Trophoblast cell (in vitro differentiated cells and primary cell): ENCODE measurements at regions not wholly inside any gene's neighbourhood (a gene's known extent, or its start where the extent isn't known, plus 50 kb on each side); places are given as distances from the start of the nearest gene placed in this dataset.

Experiments
- DNase-seq, 2 donors: peaks; one replicate each; pipeline ENCODE4 v3.0.0-alpha.2; 2016
- H2AFZ ChIP-seq: 2 replicates; pipeline ENCODE4 v1.6.1; 2013; ENCODE audit warnings: low read length, moderate library complexity, mild to moderate bottlenecking; ENCODE audit not compliant: insufficient read depth, poor library complexity
- H2AK5ac ChIP-seq: 2 replicates; pipeline ENCODE4 v1.6.1; 2013; ENCODE audit warnings: mild to moderate bottlenecking, low read length
- H2BK120ac ChIP-seq: 2 replicates; pipeline ENCODE4 v1.6.1; 2013; ENCODE audit warnings: low read length, mild to moderate bottlenecking, moderate library complexity; ENCODE audit not compliant: insufficient read depth, poor library complexity
- H2BK12ac ChIP-seq: 2 replicates; pipeline ENCODE4 v1.6.1; 2013; ENCODE audit warnings: mild to moderate bottlenecking, low read length, moderate library complexity
- H2BK5ac ChIP-seq: 2 replicates; pipeline ENCODE4 v1.6.1; 2013; ENCODE audit warnings: low read length, low read depth, moderate library complexity, mild to moderate bottlenecking; ENCODE audit not compliant: poor library complexity
- H3K14ac ChIP-seq: 2 replicates; pipeline ENCODE4 v1.6.1; 2013; ENCODE audit warnings: mild to moderate bottlenecking, low read length
- H3K18ac ChIP-seq: 2 replicates; pipeline ENCODE4 v1.6.1; 2013; ENCODE audit warnings: mild to moderate bottlenecking, low read length
- H3K23ac ChIP-seq: 2 replicates; pipeline ENCODE4 v1.6.1; 2013; ENCODE audit warnings: low read length
- H3K27ac ChIP-seq: 2 replicates; pipeline ENCODE4 v1.5.1; 2013; ENCODE audit warnings: low read depth, mild to moderate bottlenecking, inconsistent platforms, low read length, moderate library complexity
- H3K27me3 ChIP-seq: 2 replicates; pipeline ENCODE4 v1.6.1; 2013; ENCODE audit warnings: inconsistent platforms, mild to moderate bottlenecking, low read length, moderate library complexity; ENCODE audit not compliant: insufficient read depth
- H3K36me3 ChIP-seq, 2 experiments: 1 replicate in 1 of 2; 2 replicates in 1 of 2; pipeline ENCODE4 v1.6.1; 2013; ENCODE audit warnings: low read length in 2 of 2, mild to moderate bottlenecking in 2 of 2, moderate library complexity in 1 of 2; ENCODE audit not compliant: insufficient read depth in 2 of 2, control insufficient read depth in 1 of 2
- H3K4ac ChIP-seq: 2 replicates; pipeline ENCODE4 v1.6.1; 2013; ENCODE audit warnings: low read depth, mild to moderate bottlenecking, low read length, moderate library complexity
- H3K4me1 ChIP-seq, 2 experiments: 1 replicate in 1 of 2; 2 replicates in 1 of 2; pipeline ENCODE4 v1.6.1; 2013; ENCODE audit warnings: low read length in 2 of 2, mild to moderate bottlenecking in 2 of 2, moderate library complexity in 1 of 2; ENCODE audit not compliant: insufficient read depth in 2 of 2, control insufficient read depth in 1 of 2
- H3K4me2 ChIP-seq: 2 replicates; pipeline ENCODE4 v1.6.1; 2013; ENCODE audit warnings: inconsistent platforms, mild to moderate bottlenecking, low read length, moderate library complexity
- H3K4me3 ChIP-seq: 2 replicates; pipeline ENCODE4 v1.5.1; 2013; ENCODE audit warnings: mild to moderate bottlenecking, low read depth, low read length, inconsistent platforms
- H3K79me1 ChIP-seq: one replicate; pipeline ENCODE4 v1.6.1; 2013; ENCODE audit warnings: low read length
- H3K79me2 ChIP-seq: 2 replicates; pipeline ENCODE4 v1.6.1; 2013; ENCODE audit warnings: low read length, mild to moderate bottlenecking; ENCODE audit not compliant: control insufficient read depth, insufficient read depth, poor library complexity
- H3K9ac ChIP-seq: 2 replicates; pipeline ENCODE4 v1.6.1; 2013; ENCODE audit warnings: mild to moderate bottlenecking, low read length
- H3K9me3 ChIP-seq: 2 replicates; pipeline ENCODE4 v1.6.1; 2013; ENCODE audit warnings: low read depth, mild to moderate bottlenecking, control low read depth, inconsistent platforms, low read length; ENCODE audit not compliant: insufficient read depth
- H4K12ac ChIP-seq: 2 replicates; pipeline ENCODE4 v1.6.1; 2013; ENCODE audit warnings: low read depth, mild to moderate bottlenecking, low read length, moderate library complexity
- H4K8ac ChIP-seq: 2 replicates; pipeline ENCODE4 v1.6.1; 2013; ENCODE audit warnings: low read depth, mild to moderate bottlenecking, low read length, moderate library complexity
- H4K91ac ChIP-seq: one replicate; pipeline ENCODE4 v1.6.1; 2013; ENCODE audit warnings: low read depth, mild to moderate bottlenecking, low read length, moderate library complexity
- WGBS: extraction: QIAGEN DNeasy Blood & Tissue Kit; methylation state at CpG from one replicate; pipeline ENCODE4 v1.1.7; 2013; ENCODE audit warnings: missing lambda C conversion rate; ENCODE audit not compliant: insufficient read length, insufficient coverage; ENCODE audit errors: extremely low coverage; 5-methylcytosine and 5-hydroxymethylcytosine counted together

DNA sequence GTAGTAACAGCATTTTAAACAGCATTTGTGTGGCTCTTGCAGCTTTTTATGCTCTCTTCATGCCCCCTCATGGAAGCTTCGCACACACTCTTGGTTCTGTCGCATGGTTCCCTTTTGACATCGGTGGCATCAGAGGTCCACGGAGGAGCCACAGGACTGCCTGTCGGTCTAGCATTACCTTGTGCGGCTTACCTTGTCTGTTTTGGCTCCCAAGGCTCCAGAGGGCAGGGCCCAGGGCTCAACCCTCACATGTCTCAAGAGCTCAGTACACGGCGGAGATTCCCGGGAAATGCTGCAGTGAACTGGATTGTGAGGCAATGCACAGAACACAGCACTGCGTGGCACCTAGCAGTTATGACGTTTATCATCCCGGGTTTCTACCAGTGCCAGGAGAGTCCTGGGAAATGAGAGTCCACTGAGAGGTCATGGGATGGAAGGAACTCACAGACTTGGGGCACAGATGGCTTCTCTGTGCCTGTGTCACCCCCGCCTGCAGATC, 1015.8 kb downstream of the TBC1D22A start:
- no peaks in the 10 kb centered on the region for H3K4me1 ChIP-seq
- H3K9me3 ChIP-seq, result peaks cover 4% of the 10 kb centered on the region
- H3K27ac ChIP-seq, result no peak overlapping the region
- no peak overlapping the region for H2AK5ac ChIP-seq
- no peak overlapping the region for H3K4ac ChIP-seq
- H2BK5ac ChIP-seq, result no peak overlapping the region
- no peak overlapping the region for H3K18ac ChIP-seq
- no peak overlapping the region for H4K12ac ChIP-seq
- H3K4me2 ChIP-seq, result no peak overlapping the region
- DNase-seq, result no peak
- H3K27me3 ChIP-seq, result no peaks in the 10 kb centered on the region
- H3K4me3 ChIP-seq, result no peak overlapping the region
- H4K8ac ChIP-seq, result no peak overlapping the region
- no peak overlapping the region for H2AFZ ChIP-seq
- no peak overlapping the region for H4K91ac ChIP-seq
- no peaks in the 10 kb centered on the region for H3K79me2 ChIP-seq
- no peak overlapping the region for H2BK120ac ChIP-seq
- no peak overlapping the region for H3K9ac ChIP-seq
- H3K36me3 ChIP-seq, result no peaks in the 10 kb centered on the region
- no peak overlapping the region for H2BK12ac ChIP-seq
- H3K79me1 ChIP-seq, result no peaks in the 10 kb centered on the region
- no peak overlapping the region for H3K23ac ChIP-seq
- WGBS, result no CpG with 5 or more reads among the region's 13 CpGs
- no peak overlapping the region for H3K14ac ChIP-seq

DNA sequence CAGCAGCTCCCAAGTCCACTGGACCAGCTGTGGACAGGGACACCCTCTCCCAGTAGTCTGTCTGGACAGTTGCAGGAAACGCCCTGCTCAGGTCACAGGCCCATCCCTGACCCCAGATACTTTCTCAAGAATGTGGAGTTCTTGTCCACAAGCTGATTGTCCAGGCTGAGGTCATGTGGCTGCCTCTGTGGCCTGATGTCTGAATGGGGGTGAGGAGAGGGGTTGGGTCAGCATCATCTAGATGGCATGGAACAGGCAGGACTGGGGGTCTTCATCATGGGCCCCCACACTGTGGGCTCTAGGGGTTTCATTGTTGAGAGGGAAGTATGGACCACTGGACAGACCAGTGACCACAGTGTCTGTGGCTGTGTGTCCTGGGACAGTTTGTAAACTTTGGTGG, 1015.0 kb downstream of the TBC1D22A start:
- H3K27me3 ChIP-seq, result no peaks in the 10 kb centered on the region
- no CpG with 5 or more reads among the region's 1 CpG for WGBS
- H3K4ac ChIP-seq, result no peak overlapping the region
- H3K18ac ChIP-seq, result no peak overlapping the region
- H2AFZ ChIP-seq, result no peak overlapping the region
- H3K79me2 ChIP-seq, result no peaks in the 10 kb centered on the region
- DNase-seq, result no peak
- no peak overlapping the region for H3K9ac ChIP-seq
- H3K4me2 ChIP-seq, result no peak overlapping the region
- no peaks in the 10 kb centered on the region for H3K4me1 ChIP-seq
- H3K14ac ChIP-seq, result no peak overlapping the region
- H2BK120ac ChIP-seq, result no peak overlapping the region
- no peak overlapping the region for H4K12ac ChIP-seq
- H3K27ac ChIP-seq, result no peak overlapping the region
- no peaks in the 10 kb centered on the region for H3K79me1 ChIP-seq
- H3K9me3 ChIP-seq, result peaks cover 4% of the 10 kb centered on the region
- H2BK5ac ChIP-seq, result no peak overlapping the region
- H2BK12ac ChIP-seq, result no peak overlapping the region
- H2AK5ac ChIP-seq, result no peak overlapping the region
- H3K36me3 ChIP-seq, result no peaks in the 10 kb centered on the region
- no peak overlapping the region for H3K23ac ChIP-seq
- H4K8ac ChIP-seq, result no peak overlapping the region
- no peak overlapping the region for H3K4me3 ChIP-seq
- H4K91ac ChIP-seq, result no peak overlapping the region

DNA sequence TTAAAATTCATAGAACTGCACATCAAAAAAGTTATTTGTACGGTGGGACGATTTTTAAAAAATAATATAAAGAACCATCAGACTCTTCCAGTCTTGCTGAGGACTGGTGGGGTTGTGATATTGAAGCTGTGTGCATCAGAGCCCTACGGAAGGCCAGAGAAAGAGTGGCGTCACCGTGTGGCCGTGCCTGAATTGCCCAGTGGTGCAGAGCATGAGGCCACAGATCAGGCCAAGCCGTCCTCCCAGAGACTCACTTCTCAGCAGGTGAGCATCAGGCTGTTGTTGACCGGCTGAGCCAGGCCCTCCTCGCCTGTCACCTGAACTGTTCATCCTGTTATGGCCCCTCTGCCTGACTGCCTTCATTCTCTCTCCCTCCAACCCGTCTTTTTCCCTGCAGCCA, 1013.9 kb downstream of the TBC1D22A start:
- no peaks in the 10 kb centered on the region for H3K36me3 ChIP-seq
- H3K4me3 ChIP-seq, result no peak overlapping the region
- no peak overlapping the region for H4K12ac ChIP-seq
- no peak overlapping the region for H2AK5ac ChIP-seq
- peaks cover 2% of the 10 kb centered on the region for H3K9me3 ChIP-seq
- no peak for DNase-seq
- H3K9ac ChIP-seq, result no peak overlapping the region
- WGBS, result no CpG with 5 or more reads among the region's 10 CpGs
- no peaks in the 10 kb centered on the region for H3K79me1 ChIP-seq
- no peak overlapping the region for H3K27ac ChIP-seq
- no peak overlapping the region for H3K4me2 ChIP-seq
- no peaks in the 10 kb centered on the region for H3K27me3 ChIP-seq
- H2BK120ac ChIP-seq, result no peak overlapping the region
- H3K18ac ChIP-seq, result no peak overlapping the region
- H4K8ac ChIP-seq, result no peak overlapping the region
- H3K14ac ChIP-seq, result no peak overlapping the region
- no peak overlapping the region for H2BK5ac ChIP-seq
- H3K4me1 ChIP-seq, result no peaks in the 10 kb centered on the region
- no peaks in the 10 kb centered on the region for H3K79me2 ChIP-seq
- H4K91ac ChIP-seq, result no peak overlapping the region
- H2BK12ac ChIP-seq, result no peak overlapping the region
- H3K4ac ChIP-seq, result no peak overlapping the region
- H3K23ac ChIP-seq, result no peak overlapping the region
- H2AFZ ChIP-seq, result no peak overlapping the region

DNA sequence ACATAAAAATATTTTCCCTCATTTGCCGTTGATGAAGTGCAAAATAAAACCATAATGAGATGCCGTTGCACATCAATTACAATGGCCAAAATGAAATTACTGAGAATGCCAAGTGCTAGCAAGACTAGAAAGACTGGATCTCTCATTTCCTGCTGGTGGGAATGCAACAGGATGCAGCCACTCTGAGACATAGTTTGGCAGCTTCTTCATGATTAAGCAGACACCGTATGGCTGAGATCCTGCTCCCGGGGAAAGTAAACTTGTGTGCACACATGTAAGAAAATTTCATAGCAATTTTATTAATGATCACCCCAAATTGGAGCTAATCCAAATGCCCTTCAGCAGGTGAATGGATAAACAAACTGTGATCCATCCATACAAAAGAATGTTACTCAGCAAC, 1013.2 kb downstream of the TBC1D22A start:
- no peak overlapping the region for H3K4me3 ChIP-seq
- no peak overlapping the region for H2BK120ac ChIP-seq
- H3K18ac ChIP-seq, result no peak overlapping the region
- no peak overlapping the region for H3K23ac ChIP-seq
- H3K9ac ChIP-seq, result no peak overlapping the region
- no peak overlapping the region for H4K12ac ChIP-seq
- no peak overlapping the region for H3K4me2 ChIP-seq
- no peak overlapping the region for H4K91ac ChIP-seq
- peaks cover 2% of the 10 kb centered on the region for H3K9me3 ChIP-seq
- no peaks in the 10 kb centered on the region for H3K27me3 ChIP-seq
- H3K79me2 ChIP-seq, result no peaks in the 10 kb centered on the region
- WGBS, result no CpG with 5 or more reads among the region's 4 CpGs
- no peak overlapping the region for H2BK5ac ChIP-seq
- H2BK12ac ChIP-seq, result no peak overlapping the region
- H2AFZ ChIP-seq, result no peak overlapping the region
- no peaks in the 10 kb centered on the region for H3K79me1 ChIP-seq
- no peak overlapping the region for H2AK5ac ChIP-seq
- no peak overlapping the region for H3K27ac ChIP-seq
- H3K4ac ChIP-seq, result no peak overlapping the region
- H3K4me1 ChIP-seq, result no peaks in the 10 kb centered on the region
- H3K14ac ChIP-seq, result no peak overlapping the region
- no peak overlapping the region for H4K8ac ChIP-seq
- no peak for DNase-seq
- H3K36me3 ChIP-seq, result no peaks in the 10 kb centered on the region
